ENCODE measurements at regions not wholly inside any gene's neighbourhood (a gene's known extent, or its start where the extent isn't known, plus 50 kb on each side); places are given as distances from the start of the nearest gene placed in this dataset.

GRCh38 chr1:229068270-229068987 is 202.5 kb upstream of the RAB4A start:
- DNase-seq (ENCODE audit: low read depth, low spot score) = no peak

GRCh38 chr1:229069176-229069575 is 201.7 kb upstream of the RAB4A start:
- TF ChIP-seq CTCF (conservative IDR thresholded peaks at IDR 0.05) = no peak
- Mint-ChIP-seq H3K27ac (ENCODE audit: unreplicated experiment) (no peak overlapping the region), H3K9me3 (peaks cover 3% of the 10 kb centered on the region), H3K4me3 (no peak overlapping the region), H3K36me3 (ENCODE audit: low read depth) (no peaks in the 10 kb centered on the region), H3K4me1 (peaks cover 11% of the 10 kb centered on the region), H3K27me3 (ENCODE audit: low read depth) (peaks cover 7% of the 10 kb centered on the region)
- no peak for DNase-seq (ENCODE audit: low read depth, low spot score)

More at GRCh38 chr1:229068270-229068987, 202.5 kb upstream of the RAB4A start:
- peaks cover 7% of the 10 kb centered on the region for H3K27me3 Mint-ChIP-seq (ENCODE audit: low read depth)
- H3K4me3 Mint-ChIP-seq = no peak overlapping the region
- no peak overlapping the region for H3K27ac Mint-ChIP-seq (ENCODE audit: unreplicated experiment)
- TF ChIP-seq CTCF (conservative IDR thresholded peaks at IDR 0.05) = no peak
- peaks cover 3% of the 10 kb centered on the region for H3K9me3 Mint-ChIP-seq
- H3K4me1 Mint-ChIP-seq = peaks cover 15% of the 10 kb centered on the region
- no peaks in the 10 kb centered on the region for H3K36me3 Mint-ChIP-seq (ENCODE audit: low read depth)

- H3K27ac Mint-ChIP-seq (ENCODE audit: unreplicated experiment) = no peak overlapping the region
- H3K4me3 Mint-ChIP-seq = no peak overlapping the region
- H3K36me3 Mint-ChIP-seq (ENCODE audit: low read depth) = no peaks in the 10 kb centered on the region
- peaks cover 7% of the 10 kb centered on the region for H3K27me3 Mint-ChIP-seq (ENCODE audit: low read depth)
- H3K9me3 Mint-ChIP-seq = peaks cover 3% of the 10 kb centered on the region
- TF ChIP-seq CTCF (conservative IDR thresholded peaks at IDR 0.05) = no peak
- DNase-seq (ENCODE audit: low read depth, low spot score) = no peak
- peaks cover 9% of the 10 kb centered on the region for H3K4me1 Mint-ChIP-seq
Measured at GRCh38 chr1:229070168-229070567, 200.7 kb upstream of the RAB4A start.

GRCh38 chr1:229073251-229073650 is 197.7 kb upstream of the RAB4A start:
- peaks cover 11% of the 10 kb centered on the region for H3K4me1 Mint-ChIP-seq
- TF ChIP-seq CTCF (conservative IDR thresholded peaks at IDR 0.05) = no peak
- H3K9me3 Mint-ChIP-seq = peaks cover 3% of the 10 kb centered on the region
- DNase-seq (ENCODE audit: low read depth, low spot score) = no peak
- H3K36me3 Mint-ChIP-seq (ENCODE audit: low read depth) = no peaks in the 10 kb centered on the region
- H3K27ac Mint-ChIP-seq (ENCODE audit: unreplicated experiment) = no peak overlapping the region
- H3K27me3 Mint-ChIP-seq (ENCODE audit: low read depth) = peaks cover 3% of the 10 kb centered on the region
- no peak overlapping the region for H3K4me3 Mint-ChIP-seq

- DNase-seq (ENCODE audit: low read depth, low spot score) = no peak
- no peak overlapping the region for H3K4me3 Mint-ChIP-seq
- H3K36me3 Mint-ChIP-seq (ENCODE audit: low read depth) = no peaks in the 10 kb centered on the region
- no peak for TF ChIP-seq CTCF (conservative IDR thresholded peaks at IDR 0.05)
- H3K9me3 Mint-ChIP-seq = peaks cover 3% of the 10 kb centered on the region
- no peak overlapping the region for H3K27ac Mint-ChIP-seq (ENCODE audit: unreplicated experiment)
- H3K4me1 Mint-ChIP-seq = peaks cover 9% of the 10 kb centered on the region
- peaks cover 2% of the 10 kb centered on the region for H3K27me3 Mint-ChIP-seq (ENCODE audit: low read depth)
Measured at GRCh38 chr1:229075217-229075616, 195.7 kb upstream of the RAB4A start.

Data from neural crest cell (in vitro differentiated cells).